ENCODE measurements at regions not wholly inside any gene's neighbourhood (a gene's known extent, or its start where the extent isn't known, plus 50 kb on each side); places are given as distances from the start of the nearest gene placed in this dataset.

GRCh38 chr12:91278126-91278525 is 95.5 kb upstream of the DCN start:
- no peak for TF ChIP-seq POLR2AphosphoS5 (IDR thresholded peaks at IDR 0.05; ENCODE audit: insufficient read depth in 1 of 2, low read depth in 1 of 2)
- TF ChIP-seq POLR2A (IDR thresholded peaks at IDR 0.05): no peak
